Keratinocyte (primary cell): ENCODE measurements at regions not wholly inside any gene's neighbourhood (a gene's known extent, or its start where the extent isn't known, plus 50 kb on each side); places are given as distances from the start of the nearest gene placed in this dataset.

Source experiments
- DNase-seq: peaks from one replicate; pipeline ENCODE4 v3.0.0-alpha.2; 2011; ENCODE audit warnings: low read depth, missing footprints, low spot score
- FAIRE-seq: peaks from 2 replicates; lab custom pipeline; 2011; peaks lifted over from hg19 to GRCh38; lab: Jason Lieb, UNC
- H2AFZ ChIP-seq: 2 replicates; pipeline ENCODE4 v1.6.0; 2012; ENCODE audit warnings: low read length, control low read depth, inconsistent platforms; ENCODE audit not compliant: control insufficient read depth
- H3K27ac ChIP-seq: 2 replicates; pipeline ENCODE4 v1.5.1; 2011; ENCODE audit warnings: low read length; ENCODE audit not compliant: control insufficient read depth, insufficient read depth
- H3K27me3 ChIP-seq: 3 replicates; pipeline ENCODE4 v1.6.0; 2011; ENCODE audit warnings: low read length; ENCODE audit not compliant: control insufficient read depth, insufficient read depth; ENCODE audit errors: extremely low read depth
- H3K36me3 ChIP-seq, 2 experiments: 2 replicates in 1 of 2; 3 replicates in 1 of 2; pipeline ENCODE4 v1.5.1; 2011; ENCODE audit warnings: low read length in 2 of 2, mild to moderate bottlenecking in 1 of 2; ENCODE audit not compliant: control insufficient read depth in 2 of 2, insufficient read depth in 2 of 2; ENCODE audit errors: extremely low read depth in 1 of 2
- H3K4me1 ChIP-seq: 3 replicates; pipeline ENCODE4 v1.5.1; 2011; ENCODE audit warnings: low read length; ENCODE audit not compliant: control insufficient read depth, insufficient read depth; ENCODE audit errors: extremely low read depth
- H3K4me2 ChIP-seq: 3 replicates; pipeline ENCODE4 v1.6.0; 2011; ENCODE audit warnings: low read depth, low read length; ENCODE audit not compliant: control insufficient read depth, insufficient read depth; ENCODE audit errors: extremely low read depth
- H3K4me3 ChIP-seq, 3 experiments: fragments of 200-600 bp in 1 of 3; sonication (generic) in 1 of 3; 2 replicates in 2 of 3; 3 replicates in 1 of 3; pipeline ENCODE4 v1.5.1; 2011 to 2016; ENCODE audit warnings: low read length in 3 of 3, mild to moderate bottlenecking in 3 of 3, control low read depth in 2 of 3, inconsistent platforms in 1 of 3, low read depth in 1 of 3, mixed read lengths in 1 of 3, mixed run types in 1 of 3, moderate library complexity in 1 of 3; ENCODE audit not compliant: control insufficient read depth in 2 of 3, insufficient read depth in 2 of 3; ENCODE audit errors: extremely low read depth in 1 of 3
- H3K79me2 ChIP-seq: 2 replicates; pipeline ENCODE4 v1.6.0; 2012; ENCODE audit warnings: low read length; ENCODE audit not compliant: control insufficient read depth, insufficient read depth
- H3K9ac ChIP-seq: 3 replicates; pipeline ENCODE4 v1.6.0; 2011; ENCODE audit warnings: low read length; ENCODE audit not compliant: control insufficient read depth, insufficient read depth; ENCODE audit errors: extremely low read depth
- H3K9me1 ChIP-seq: 3 replicates; pipeline ENCODE4 v1.6.0; 2011; ENCODE audit warnings: low read length; ENCODE audit not compliant: control insufficient read depth, insufficient read depth; ENCODE audit errors: extremely low read depth
- H3K9me3 ChIP-seq: 2 replicates; pipeline ENCODE4 v1.5.1; 2012; ENCODE audit warnings: low read depth, low read length; ENCODE audit not compliant: control insufficient read depth
- H4K20me1 ChIP-seq: 3 replicates; pipeline ENCODE4 v1.6.0; 2011; ENCODE audit warnings: low read length; ENCODE audit not compliant: control insufficient read depth, insufficient read depth; ENCODE audit errors: extremely low read depth
- CTCF ChIP-seq, 3 experiments: IDR thresholded peaks in 1 of 3; conservative IDR thresholded peaks in 1 of 3; optimal IDR thresholded peaks in 1 of 3; 2 replicates in 2 of 3; 3 replicates in 1 of 3; pipeline versions ENCODE3 to v1.5.1; 2011; ENCODE audit warnings: low read length in 3 of 3, mild to moderate bottlenecking in 3 of 3, moderate library complexity in 2 of 3, control low read depth in 1 of 3, inconsistent platforms in 1 of 3; ENCODE audit not compliant: insufficient read depth in 2 of 3; ENCODE audit errors: extremely low read depth in 1 of 3
- EZH2 ChIP-seq: IDR thresholded peaks from one replicate; pipeline ENCODE4 v1.6.1; 2012; ENCODE audit warnings: inconsistent platforms, mild to moderate bottlenecking, low read length, moderate library complexity
- dilution Hi-C: fragments of 300-500 bp; cut with MboI; formaldehyde crosslinking; loops from one replicate; pipeline ENCODE4 v1.7.0; 2020; ENCODE audit warnings: low sequenced_read_pairs; ENCODE audit not compliant: extremely low pct_ligation_motif_present

GRCh38 chr11:112801817-112802088 is 159.5 kb upstream of the NCAM1 start:
- dilution Hi-C loops, result no loop called here
- TF ChIP-seq EZH2 (no peak), CTCF (optimal IDR thresholded peaks at IDR 0.05 in 1 of 3, IDR thresholded peaks at IDR 0.05 in 1 of 3, conservative IDR thresholded peaks at IDR 0.05 in 1 of 3; ENCODE audit: extremely low read depth in 1 of 3, insufficient read depth in 2 of 3, low read length in 3 of 3) (no peak)
- H3K9ac ChIP-seq, result no peak overlapping the region
- H3K79me2 ChIP-seq, result no peaks in the 10 kb centered on the region
- no peak overlapping the region for H3K4me2 ChIP-seq
- H2AFZ ChIP-seq, result no peak overlapping the region
- no peaks in the 10 kb centered on the region for H3K27me3 ChIP-seq
- no peak for DNase-seq
- no peaks in the 10 kb centered on the region for H3K9me3 ChIP-seq
- no peaks in the 10 kb centered on the region for H3K4me1 ChIP-seq
- H4K20me1 ChIP-seq, result no peaks in the 10 kb centered on the region
- no peak overlapping the region for H3K27ac ChIP-seq
- H3K36me3 ChIP-seq, result no peaks in the 10 kb centered on the region
- no peak overlapping the region for H3K4me3 ChIP-seq
- H3K9me1 ChIP-seq, result no peaks in the 10 kb centered on the region
- FAIRE-seq, result no peak

DNA sequence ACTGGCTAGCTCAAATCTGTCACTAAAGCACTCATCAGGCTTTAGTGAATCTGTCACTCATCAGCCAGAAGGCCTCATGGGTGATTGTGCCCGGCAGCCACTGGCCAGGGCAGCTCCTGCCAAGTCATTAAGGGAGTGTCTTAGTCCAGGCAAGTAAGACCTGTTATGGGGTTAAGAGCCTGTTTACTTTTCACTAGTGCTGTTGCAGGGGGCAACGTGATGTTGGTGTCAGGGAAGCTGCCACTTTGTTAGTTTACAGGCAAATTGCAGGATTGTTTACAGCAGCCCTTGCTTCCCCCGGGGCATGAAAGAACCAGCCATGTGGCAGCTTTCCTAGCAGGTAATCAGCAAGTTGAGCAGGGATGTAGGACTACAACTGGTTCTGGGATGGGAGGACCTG is 155.6 kb upstream of the NCAM1 start:
- FAIRE-seq, result no peak
- Histone ChIP-seq H3K27ac (no peak overlapping the region), H3K79me2 (no peaks in the 10 kb centered on the region), H3K4me1 (no peaks in the 10 kb centered on the region), H3K9ac (no peak overlapping the region), H3K9me3 (no peaks in the 10 kb centered on the region), H4K20me1 (no peaks in the 10 kb centered on the region), H3K9me1 (no peaks in the 10 kb centered on the region), H3K4me3 (no peak overlapping the region), H3K36me3 (no peaks in the 10 kb centered on the region), H3K4me2 (no peak overlapping the region), H3K27me3 (no peaks in the 10 kb centered on the region), H2AFZ (no peak overlapping the region)
- dilution Hi-C loops, result no loop called here
- no peak for DNase-seq
- TF ChIP-seq CTCF (optimal IDR thresholded peaks at IDR 0.05 in 1 of 3, IDR thresholded peaks at IDR 0.05 in 1 of 3, conservative IDR thresholded peaks at IDR 0.05 in 1 of 3; ENCODE audit: extremely low read depth in 1 of 3, insufficient read depth in 2 of 3, low read length in 3 of 3), result no peak
